UCSD-AML1 (cell line): ENCODE measurements at regions not wholly inside any gene's neighbourhood (a gene's known extent, or its start where the extent isn't known, plus 50 kb on each side); places are given as distances from the start of the nearest gene placed in this dataset.
"Not testable (repeated sequence)": the region's sequence is repeated elsewhere in the genome, so short reads cannot be mapped to it uniquely, and the experiment has no call there.

Experiments used
- DNase-seq: peaks from one replicate; lab custom pipeline; 2025; ENCODE audit not compliant: unreplicated experiment; lab: John Stamatoyannopoulos, UW

GRCh38 chr6:144897441-144897921, 612.3 kb downstream of the UTRN start:
- DNase-seq = no peak

GRCh38 chr6:144898052-144898689, 613.0 kb downstream of the UTRN start:
- DNase-seq = no peak

GRCh38 chr6:144898741-144899140, 613.6 kb downstream of the UTRN start:
- no peak for DNase-seq

GRCh38 chr6:144899161-144899560, 614.0 kb downstream of the UTRN start:
- no peak for DNase-seq

DNA sequence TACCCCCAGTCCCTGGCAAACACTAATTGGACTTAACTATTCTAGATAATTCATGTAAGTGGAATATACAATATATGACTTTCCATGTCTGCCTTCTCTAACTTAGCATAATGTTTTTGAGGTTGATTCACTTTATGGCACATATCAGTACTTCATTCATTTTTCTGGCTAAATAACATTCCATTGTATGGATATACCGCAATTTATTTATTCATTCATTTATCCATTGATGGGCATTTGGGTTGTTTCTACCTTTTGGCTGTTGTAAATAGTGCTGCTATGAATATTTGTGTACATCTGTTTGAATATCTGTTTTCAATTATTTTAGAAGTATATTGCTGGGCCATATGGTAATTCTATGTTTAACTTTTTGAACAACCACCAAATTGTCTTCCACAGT, 616.3 kb downstream of the UTRN start:
- no peak for DNase-seq

GRCh38 chr6:144908004-144908403, 622.9 kb downstream of the UTRN start:
- no peak for DNase-seq

- DNase-seq = no peak
Measured at GRCh38 chr6:144909753-144910285, 624.7 kb downstream of the UTRN start.

- DNase-seq = no peak
Measured at GRCh38 chr6:144911322-144911721, 626.2 kb downstream of the UTRN start.

- no peak for DNase-seq
Measured at GRCh38 chr6:144912474-144912873, 627.3 kb downstream of the UTRN start.

GRCh38 chr6:144918073-144918472, 632.9 kb downstream of the UTRN start:
- DNase-seq = no peak

DNA sequence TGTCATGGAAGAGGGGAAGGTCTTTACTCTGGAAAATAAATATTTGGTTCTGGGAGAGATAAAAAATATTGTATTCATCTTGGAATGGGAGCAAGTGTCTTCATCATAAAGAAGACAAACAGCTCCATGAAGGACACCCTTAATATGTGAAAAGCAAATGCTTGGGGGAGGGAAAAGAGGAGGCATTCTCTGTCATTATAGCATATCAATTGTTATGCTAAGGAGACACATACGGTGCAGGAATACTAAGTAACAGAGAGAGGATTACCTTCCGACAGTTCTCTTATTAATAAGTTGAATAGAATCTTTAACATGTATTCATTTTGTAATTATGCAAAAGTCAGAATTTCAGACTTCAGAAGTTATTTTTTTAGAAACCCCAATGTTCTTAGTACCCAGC, 634.4 kb downstream of the UTRN start:
- DNase-seq = no peak

DNA sequence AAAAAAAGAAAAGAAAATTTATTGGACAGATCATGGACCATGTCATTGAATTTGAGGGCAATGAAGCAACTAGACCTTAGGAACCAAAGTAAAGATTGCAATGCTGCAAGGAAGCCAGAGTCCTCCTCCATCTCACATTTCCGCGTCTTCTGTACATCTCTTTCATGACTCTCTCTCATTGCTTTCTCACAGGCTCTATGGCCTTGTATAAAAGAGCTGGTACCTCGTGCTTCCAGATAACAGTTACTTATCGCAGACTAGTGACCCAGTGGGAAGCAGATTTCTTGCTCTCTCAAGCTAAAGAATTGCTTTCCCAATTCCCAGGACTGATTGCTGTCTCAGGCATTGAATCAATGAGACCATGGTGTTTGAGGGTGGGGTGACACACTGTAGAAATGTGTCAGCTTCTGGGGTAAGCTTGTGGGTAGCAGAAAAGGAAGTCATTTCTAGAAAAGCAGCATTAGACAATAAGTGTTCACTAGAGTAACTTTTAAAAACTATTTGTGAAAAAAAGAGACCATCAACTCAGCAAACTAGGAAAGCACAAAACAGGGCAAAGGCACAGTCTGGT, 635.3 kb downstream of the UTRN start:
- no peak for DNase-seq

GRCh38 chr6:144921206-144921975, 636.3 kb downstream of the UTRN start:
- no peak for DNase-seq

DNA sequence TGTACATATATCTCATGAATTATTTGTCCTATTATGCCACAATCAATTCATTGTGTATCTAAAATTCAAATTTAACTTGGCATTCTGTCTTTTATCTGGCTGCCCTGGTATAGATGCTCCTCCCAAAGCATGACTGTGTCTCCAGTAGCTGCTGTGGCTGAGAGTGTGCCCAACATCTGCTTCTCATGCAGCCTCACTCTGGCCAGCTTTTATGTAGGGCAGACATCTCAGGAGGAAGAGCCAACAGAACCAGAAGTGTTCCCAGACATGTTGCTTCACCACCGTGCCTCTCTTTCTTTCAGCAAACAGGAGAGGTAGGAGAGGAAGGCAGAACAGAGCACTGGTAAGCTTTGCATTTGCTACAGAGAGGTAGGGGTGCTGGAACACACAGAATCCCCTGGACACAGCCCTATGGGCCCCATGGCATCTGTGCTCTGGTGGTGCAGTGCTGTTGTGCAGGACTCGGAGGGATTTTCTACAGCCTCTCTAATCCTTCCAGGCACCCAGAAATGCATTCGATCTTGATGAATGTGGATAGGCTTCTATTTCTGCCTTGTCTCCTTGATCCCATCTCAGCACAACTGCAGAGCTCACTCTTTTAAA, 637.1 kb downstream of the UTRN start:
- DNase-seq = no peak

GRCh38 chr6:144922771-144923490, 637.8 kb downstream of the UTRN start:
- DNase-seq = not testable (repeated sequence)

DNA sequence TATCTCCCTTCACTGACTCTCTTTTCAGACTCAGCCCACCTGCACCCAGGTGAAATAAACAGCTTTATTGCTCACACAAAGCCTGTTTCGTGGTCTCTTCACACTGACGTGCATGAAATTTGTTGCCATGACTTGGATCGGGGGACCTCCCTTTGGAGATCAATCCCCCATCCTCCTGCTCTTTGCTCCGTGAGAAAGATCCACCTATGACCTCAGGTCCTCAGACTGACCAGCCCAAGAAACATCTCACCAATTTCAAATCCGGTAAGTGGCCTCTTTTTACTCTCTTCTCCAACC, 638.3 kb downstream of the UTRN start:
- not testable (repeated sequence) for DNase-seq

- no peak for DNase-seq
Measured at GRCh38 chr6:144928847-144929246, 643.7 kb downstream of the UTRN start.

DNA sequence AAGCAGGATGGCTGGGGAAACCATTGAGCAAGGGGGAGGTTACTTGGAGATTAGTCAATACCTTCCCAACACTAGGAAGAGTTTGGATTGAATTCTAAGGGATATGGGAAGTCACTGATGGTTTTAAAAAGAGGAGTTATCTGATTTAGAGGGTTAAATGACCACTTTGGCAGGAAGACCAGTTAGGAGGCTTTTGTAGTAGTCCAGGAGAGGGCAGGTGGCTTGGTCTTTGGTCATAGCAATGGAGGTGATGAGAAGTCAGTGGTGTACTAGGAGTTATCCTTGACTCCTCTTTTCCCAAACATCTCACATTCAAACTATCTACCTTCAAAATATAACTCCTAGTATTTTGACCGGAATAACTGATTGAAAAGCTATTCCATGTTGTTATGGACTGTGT, 644.1 kb downstream of the UTRN start:
- no peak for DNase-seq

DNA sequence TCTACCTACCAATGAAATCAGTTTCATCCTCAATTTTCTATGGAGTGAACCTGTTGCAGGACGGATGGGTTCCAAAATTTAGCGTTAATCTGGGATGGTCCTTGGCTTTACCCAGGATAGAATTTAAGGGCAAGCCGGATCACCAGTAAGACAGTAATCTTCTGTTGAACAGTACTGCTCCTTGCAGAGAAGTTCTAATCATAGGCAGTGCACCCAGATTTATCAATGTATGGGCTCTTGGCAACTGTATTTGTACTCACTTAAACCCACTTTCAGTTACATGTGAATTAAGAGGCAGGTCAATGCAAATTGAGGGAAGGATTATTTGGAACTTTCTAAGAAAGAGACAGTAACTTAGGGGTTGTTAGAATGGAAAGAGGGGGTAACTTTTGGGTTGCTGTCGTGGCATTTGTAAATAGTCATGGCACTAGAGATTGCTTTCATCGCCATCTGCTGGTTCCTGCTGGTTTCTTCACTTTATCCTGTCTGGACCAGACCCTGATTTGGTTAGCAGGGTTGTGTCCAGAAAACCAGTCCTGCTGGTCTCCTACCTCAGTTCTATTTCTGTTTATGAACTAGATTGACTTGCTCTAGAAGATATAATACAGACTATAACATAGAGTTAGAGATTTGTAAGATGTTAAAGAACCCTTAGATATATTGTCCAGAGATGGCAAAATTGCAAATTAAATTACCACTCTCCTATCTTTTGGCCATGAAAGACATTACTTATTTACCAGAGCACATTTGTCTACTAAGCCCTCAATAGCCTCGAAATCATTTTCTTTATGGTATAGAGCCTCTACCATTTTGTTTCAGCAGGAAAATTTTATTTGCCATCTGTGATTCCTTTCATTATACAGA, 646.3 kb downstream of the UTRN start:
- no peak for DNase-seq

GRCh38 chr6:144932621-144933020, 647.5 kb downstream of the UTRN start:
- no peak for DNase-seq
